Activated CD4-positive, CD25-positive, alpha-beta regulatory T cell treated with anti-CD3 and anti-CD28 coated beads, Interleukin-2, amount 50 U/mL, for 16 hours (primary cell): ENCODE measurements at regions not wholly inside any gene's neighbourhood (a gene's known extent, or its start where the extent isn't known, plus 50 kb on each side); places are given as distances from the start of the nearest gene placed in this dataset.

ENCODE experiments used
- DNase-seq: peaks from one replicate; pipeline ENCODE4 v3.0.0-alpha.2; 2020; ENCODE audit warnings: low read depth, low spot score

GRCh38 chr6:44500074-44500473, 112.6 kb downstream of the CDC5L start:
- DNase-seq, result no peak

GRCh38 chr6:44503471-44503870, 116.0 kb downstream of the CDC5L start:
- no peak for DNase-seq

- no peak for DNase-seq
These were observed 116.8 kb downstream of the CDC5L start for GRCh38 chr6:44504301-44504791.

GRCh38 chr6:44505751-44506150, 118.2 kb downstream of the CDC5L start:
- DNase-seq, result no peak

- no peak for DNase-seq
These were observed 119.5 kb downstream of the CDC5L start for GRCh38 chr6:44507014-44507413.

GRCh38 chr6:44508646-44509045, 121.1 kb downstream of the CDC5L start:
- no peak for DNase-seq

GRCh38 chr6:44511126-44511525, 123.6 kb downstream of the CDC5L start:
- no peak for DNase-seq

GRCh38 chr6:44512868-44513741, 125.6 kb downstream of the CDC5L start:
- DNase-seq, result no peak

- no peak for DNase-seq
These were observed 126.6 kb downstream of the CDC5L start for GRCh38 chr6:44514085-44514484.

GRCh38 chr6:44514576-44515193, 127.2 kb downstream of the CDC5L start:
- DNase-seq, result no peak

- no peak for DNase-seq
These were observed 135.4 kb downstream of the CDC5L start for GRCh38 chr6:44522871-44523270.

GRCh38 chr6:44524476-44525227, 137.1 kb downstream of the CDC5L start:
- DNase-seq, result no peak

GRCh38 chr6:44525761-44526351, 138.3 kb downstream of the CDC5L start:
- DNase-seq, result no peak

- DNase-seq, result no peak
These were observed 139.7 kb downstream of the CDC5L start for GRCh38 chr6:44527181-44527580.

GRCh38 chr6:44527583-44528369, 140.3 kb downstream of the CDC5L start:
- DNase-seq, result no peak

- DNase-seq, result no peak
These were observed 140.8 kb downstream of the CDC5L start for GRCh38 chr6:44528370-44528644.

GRCh38 chr6:44528716-44529115, 141.2 kb downstream of the CDC5L start:
- no peak for DNase-seq

- DNase-seq, result no peak
These were observed 141.8 kb downstream of the CDC5L start for GRCh38 chr6:44529146-44529905.

- no peak for DNase-seq
These were observed 142.9 kb downstream of the CDC5L start for GRCh38 chr6:44530209-44530909.

GRCh38 chr6:44530910-44531234, 143.4 kb downstream of the CDC5L start:
- DNase-seq, result no peak
